A549 (cell line): ENCODE measurements at regions not wholly inside any gene's neighbourhood (a gene's known extent, or its start where the extent isn't known, plus 50 kb on each side); places are given as distances from the start of the nearest gene placed in this dataset.

Experiments used
- ATAC-seq, 2 experiments: fragments of 200-7000 bp in 1 of 2; fragments of >200 bp in 1 of 2; cut with Nextera tagmentation in 1 of 2; cut with Tn5 transposase in 1 of 2; 3 replicates each; pipeline versions ENCODE4 v1.8.0 to v1.9.1; 2018 to 2020; ENCODE audit warnings: mild to moderate bottlenecking in 1 of 2, moderate library complexity in 1 of 2
- CTCF ChIA-PET: fragments of 300-600 bp; sonication (Branson Sonifier 250); formaldehyde crosslinking; extraction: SDS; loops from one replicate; lab custom pipeline; 2021; ENCODE audit warnings: antibody characterized with exemption, inconsistent platforms; lab: Yijun Ruan, JAX
- POLR2A ChIA-PET: fragments of 350-600 bp; formaldehyde crosslinking; extraction: SDS; loops from one replicate; lab custom pipeline; 2021; ENCODE audit warnings: antibody characterized with exemption, inconsistent platforms; lab: Yijun Ruan, JAX
- DNase-seq, 2 experiments: peaks; one replicate each; pipeline versions ENCODE4 v3.0.0 to v3.0.0-alpha.2; 2011 to 2016; ENCODE audit warnings: low read depth in 1 of 2, low spot score in 1 of 2
- FAIRE-seq: peaks from 2 replicates; lab custom pipeline; 2011; peaks lifted over from hg19 to GRCh38; lab: Jason Lieb, UNC
- H3K27ac ChIP-seq, 2 experiments: fragments of >200 bp; sonication (Bioruptor Twin); formaldehyde crosslinking; 3 replicates each; pipeline ENCODE4 v1.5.1; 2016 to 2017
- H3K4me1 ChIP-seq: fragments of >200 bp; sonication (Bioruptor Twin); formaldehyde crosslinking; 3 replicates; pipeline ENCODE4 v1.6.1; 2016
- H3K4me2 ChIP-seq: fragments of >200 bp; sonication (Bioruptor Twin); formaldehyde crosslinking; 3 replicates; pipeline ENCODE4 v1.6.1; 2016
- H3K4me3 ChIP-seq: fragments of >200 bp; sonication (Bioruptor Twin); formaldehyde crosslinking; 3 replicates; pipeline ENCODE4 v1.5.1; 2016
- H3K9me3 ChIP-seq: fragments of >200 bp; sonication (Bioruptor Twin); formaldehyde crosslinking; 3 replicates; pipeline ENCODE4 v1.6.1; 2016
- BHLHE40 ChIP-seq: IDR thresholded peaks from 2 replicates; pipeline ENCODE4 v1.6.1; 2012; ENCODE audit warnings: low read depth, low read length, inconsistent platforms
- CTCF ChIP-seq: fragments of >200 bp; sonication (Bioruptor Twin); formaldehyde crosslinking; IDR thresholded peaks from 3 replicates; pipeline ENCODE4 v1.5.1; 2016
- E2F6 ChIP-seq: IDR thresholded peaks from 2 replicates; pipeline ENCODE4 v1.6.1; 2012; ENCODE audit warnings: low read depth, borderline replicate concordance
- EHF ChIP-seq: fragments of 250-450 bp; sonication (Bioruptor Pico); IDR thresholded peaks from 2 replicates; pipeline ENCODE4 v1.5.0; 2020; ENCODE audit warnings: mild to moderate bottlenecking
- ELK1 ChIP-seq: fragments of 150-350 bp; IDR thresholded peaks from 2 replicates; pipeline ENCODE4 v1.6.1; 2014; ENCODE audit warnings: low read depth, mild to moderate bottlenecking, low read length
- ESRRA ChIP-seq: fragments of 150-350 bp; IDR thresholded peaks from 2 replicates; pipeline ENCODE4 v1.6.1; 2014; ENCODE audit warnings: mild to moderate bottlenecking, low read length, borderline replicate concordance
- FOXS1 ChIP-seq: fragments of 250-450 bp; sonication (Bioruptor Pico); IDR thresholded peaks from 2 replicates; pipeline ENCODE4 v1.5.0; 2020; ENCODE audit warnings: mild to moderate bottlenecking, moderate library complexity
- HEYL ChIP-seq: fragments of 250-450 bp; sonication (Bioruptor Pico); IDR thresholded peaks from 2 replicates; pipeline ENCODE4 v1.8.0; 2021; ENCODE audit warnings: mild to moderate bottlenecking, moderate library complexity
- HOXA7 ChIP-seq: fragments of 250-450 bp; sonication (Bioruptor Pico); IDR thresholded peaks from 2 replicates; pipeline ENCODE4 v1.5.0; 2020; ENCODE audit warnings: mild to moderate bottlenecking, moderate library complexity
- JUNB ChIP-seq: fragments of >200 bp; sonication (Bioruptor Twin); formaldehyde crosslinking; IDR thresholded peaks from 2 replicates; pipeline ENCODE4 v1.6.1; 2016
- KDM1A ChIP-seq: fragments of 200-600 bp; sonication (generic); IDR thresholded peaks from 2 replicates; pipeline ENCODE4 v1.6.1; 2016; ENCODE audit warnings: low read depth, mild to moderate bottlenecking
- MYC ChIP-seq: IDR thresholded peaks from 2 replicates; pipeline ENCODE4 v1.6.1; 2012; ENCODE audit warnings: mild to moderate bottlenecking, inconsistent platforms, low read length, improper control_type of control experiment, borderline replicate concordance
- NPAS2 ChIP-seq: fragments of 250-450 bp; sonication (Bioruptor Pico); IDR thresholded peaks from 2 replicates; pipeline ENCODE4 v1.8.0; 2022; ENCODE audit warnings: mild to moderate bottlenecking, moderate library complexity, borderline replicate concordance
- POLR2A ChIP-seq: IDR thresholded peaks from 2 replicates; pipeline ENCODE4 v1.6.1; 2012; ENCODE audit warnings: mild to moderate bottlenecking, low read length
- POLR2AphosphoS2 ChIP-seq: conservative IDR thresholded peaks from 2 replicates; pipeline ENCODE4 v1.6.1; 2012; ENCODE audit warnings: low read length, improper control_type of control experiment, inconsistent platforms
- RCOR1 ChIP-seq: fragments of 150-350 bp; IDR thresholded peaks from 2 replicates; pipeline ENCODE4 v1.6.1; 2014; ENCODE audit warnings: antibody characterized with exemption, low read length, low read depth
- REST ChIP-seq: fragments of 200-600 bp; sonication (generic); IDR thresholded peaks from 2 replicates; pipeline ENCODE4 v1.6.1; 2016; ENCODE audit warnings: antibody characterized with exemption, mild to moderate bottlenecking, moderate library complexity
- SREBF2 ChIP-seq: fragments of 450-650 bp; IDR thresholded peaks from 2 replicates; pipeline ENCODE4 v1.6.1; 2014; ENCODE audit warnings: mild to moderate bottlenecking, moderate library complexity
- TFCP2L1 ChIP-seq: fragments of 250-450 bp; sonication (Bioruptor Pico); IDR thresholded peaks from 2 replicates; pipeline ENCODE4 v1.5.0; 2021; ENCODE audit warnings: mild to moderate bottlenecking
- TP53 ChIP-seq: fragments of 250-450 bp; sonication (Bioruptor Pico); IDR thresholded peaks from 2 replicates; pipeline ENCODE4 v1.5.0; 2021; ENCODE audit warnings: mild to moderate bottlenecking, moderate library complexity
- WGBS: methylation state at CpG from one replicate; pipeline ENCODE4 v1.1.6; 2017; ENCODE audit errors: missing lambda C conversion rate; 5-methylcytosine and 5-hydroxymethylcytosine counted together

- TF ChIP-seq JUNB (no peak), MYC (no peak), RCOR1 (no peak), ESRRA (no peak), NPAS2 (CRISPR knock-in tag) (no peak), HOXA7 (no peak), FOXS1 (no peak)
- Histone ChIP-seq H3K4me1 (no peaks in the 10 kb centered on the region), H3K4me3 (no peak overlapping the region), H3K9me3 (no peaks in the 10 kb centered on the region), H3K4me2 (no peak overlapping the region), H3K27ac (no peak overlapping the region)
- FAIRE-seq (no peak), ATAC-seq (no peak), DNase-seq (no peak)
- POLR2A ChIA-PET: no interaction called here
- WGBS: 58% methylated on average over 3 of the region's 3 CpGs
- CTCF ChIA-PET: no interaction called here
Observed at GRCh38 chr13:22214184-22214583, 543.3 kb downstream of the FGF9 start.

GRCh38 chr13:22218797-22219196, 547.9 kb downstream of the FGF9 start:
- no peak for DNase-seq
- no peak for TF ChIP-seq E2F6
- no peak for TF ChIP-seq POLR2AphosphoS2
- no peak for TF ChIP-seq EHF (CRISPR knock-in tag)
- no peak for TF ChIP-seq MYC
- no peak for TF ChIP-seq HEYL
- TF ChIP-seq SREBF2: no peak
- TF ChIP-seq BHLHE40: no peak
- no peak for TF ChIP-seq POLR2A
- no peak for TF ChIP-seq TFCP2L1 (CRISPR knock-in tag)
- TF ChIP-seq KDM1A: no peak
- TF ChIP-seq REST: no peak
- TF ChIP-seq ELK1: no peak
- TF ChIP-seq CTCF: no peak
- no peak for TF ChIP-seq TP53 (CRISPR knock-in tag)
- Histone ChIP-seq H3K4me3 (no peak overlapping the region), H3K4me2 (no peak overlapping the region), H3K27ac (no peak overlapping the region), H3K4me1 (no peaks in the 10 kb centered on the region), H3K9me3 (no peaks in the 10 kb centered on the region)
- CTCF ChIA-PET: no interaction called here
- 7% methylated on average over 4 of the region's 4 CpGs for WGBS
- ATAC-seq: no peak
- FAIRE-seq: no peak
- POLR2A ChIA-PET: no interaction called here
